MM.1S (cell line): ENCODE measurements at regions not wholly inside any gene's neighbourhood (a gene's known extent, or its start where the extent isn't known, plus 50 kb on each side); places are given as distances from the start of the nearest gene placed in this dataset.

Experiments used
- DNase-seq: peaks from one replicate; pipeline ENCODE4 v3.0.0-alpha.2; 2015
- H2AFZ ChIP-seq: fragments of 300-600 bp; sonication (generic); 2 replicates; pipeline ENCODE4 v1.6.0; 2016; ENCODE audit warnings: antibody characterized with exemption, low read length
- H3F3A ChIP-seq: fragments of 300-600 bp; sonication (generic); 2 replicates; pipeline ENCODE4 v1.6.1; 2016; ENCODE audit warnings: mild to moderate bottlenecking, antibody characterized with exemption, low read length, moderate library complexity, mixed read lengths; ENCODE audit not compliant: insufficient read depth
- H3K27ac ChIP-seq: fragments of 300-600 bp; sonication (generic); 2 replicates; pipeline ENCODE4 v1.5.1; 2016; ENCODE audit warnings: mild to moderate bottlenecking, low read length
- H3K27me3 ChIP-seq: fragments of 300-600 bp; sonication (generic); replicated peaks from 2 replicates; pipeline ENCODE4 v1.6.0; 2016; ENCODE audit warnings: low read length; ENCODE audit not compliant: insufficient read depth
- H3K36me3 ChIP-seq: fragments of 300-600 bp; sonication (generic); replicated peaks from 2 replicates; pipeline ENCODE4 v1.6.1; 2016; ENCODE audit warnings: mild to moderate bottlenecking, low read length, mixed read lengths; ENCODE audit not compliant: insufficient read depth
- H3K4me1 ChIP-seq: fragments of 300-600 bp; sonication (generic); 2 replicates; pipeline ENCODE4 v1.6.1; 2016; ENCODE audit warnings: low read length, mixed read lengths
- H3K4me2 ChIP-seq: fragments of 300-600 bp; sonication (generic); 2 replicates; pipeline ENCODE4 v1.6.0; 2016; ENCODE audit warnings: low read depth, low read length
- H3K4me3 ChIP-seq: fragments of 300-600 bp; sonication (generic); 2 replicates; pipeline ENCODE4 v1.5.1; 2016; ENCODE audit warnings: low read length, mixed read lengths
- H3K79me2 ChIP-seq: fragments of 300-600 bp; sonication (generic); 2 replicates; pipeline ENCODE4 v1.6.1; 2016; ENCODE audit warnings: mixed run types, low read length, mixed read lengths
- H3K9ac ChIP-seq: fragments of 300-600 bp; sonication (generic); 2 replicates; pipeline ENCODE4 v1.6.1; 2016; ENCODE audit warnings: low read length, mixed read lengths
- H3K9me2 ChIP-seq: fragments of 300-600 bp; sonication (generic); replicated peaks from 2 replicates; pipeline ENCODE4 v1.6.1; 2016; ENCODE audit warnings: mild to moderate bottlenecking, low read length, mixed read lengths; ENCODE audit not compliant: insufficient read depth
- H3K9me3 ChIP-seq: fragments of 300-600 bp; sonication (generic); replicated peaks from 2 replicates; pipeline ENCODE4 v1.6.1; 2016; ENCODE audit warnings: mild to moderate bottlenecking, low read length, mixed read lengths; ENCODE audit not compliant: insufficient read depth
- H4K20me1 ChIP-seq: fragments of 300-600 bp; sonication (generic); 2 replicates; pipeline ENCODE4 v1.6.1; 2016; ENCODE audit warnings: mild to moderate bottlenecking, low read length, moderate library complexity, mixed read lengths; ENCODE audit not compliant: insufficient read depth
- CTCF ChIP-seq: fragments of 300-600 bp; sonication (generic); IDR thresholded peaks from 2 replicates; pipeline ENCODE4 v1.5.1; 2016; ENCODE audit warnings: antibody characterized with exemption, low read length, mixed read lengths
- EZH2 ChIP-seq: fragments of 300-600 bp; sonication (generic); optimal IDR thresholded peaks from 2 replicates; pipeline ENCODE3; 2017; ENCODE audit warnings: low read depth, mild to moderate bottlenecking, antibody characterized with exemption, low read length, mixed read lengths
- EZH2phosphoT487 ChIP-seq: fragments of 300-600 bp; sonication (generic); IDR thresholded peaks from 2 replicates; pipeline ENCODE4 v1.6.1; 2018; ENCODE audit warnings: antibody characterized with exemption, low read length

GRCh38 chr14:98725191-98725590 lies 546.8 kb downstream of the BCL11B start:
- Histone ChIP-seq H3K4me1 (peaks cover 32% of the 10 kb centered on the region), H4K20me1 (no peaks in the 10 kb centered on the region), H3K9me2 (no peaks in the 10 kb centered on the region), H3K79me2 (no peaks in the 10 kb centered on the region), H2AFZ (0 out of 2 replicates have a peak overlapping the region, but pooled peaks have one; percentile 35), H3K27ac (peak overlapping the region; percentile 55; the same call in 1 of the 2 replicates), H3K9me3 (no peaks in the 10 kb centered on the region), H3K4me2 (peak overlapping the region; percentile 58; the same call in 1 of the 2 replicates), H3K9ac (no peak overlapping the region), H3K4me3 (no peak overlapping the region), H3K36me3 (no peaks in the 10 kb centered on the region), H3F3A (peaks cover 4% of the 10 kb centered on the region), H3K27me3 (no peaks in the 10 kb centered on the region)
- TF ChIP-seq EZH2phosphoT487, result no peak
- TF ChIP-seq CTCF, result no peak
- no peak for TF ChIP-seq EZH2
- peak; percentile 60 for DNase-seq

GRCh38 chr14:98725676-98726075 lies 546.3 kb downstream of the BCL11B start:
- Histone ChIP-seq H3K4me2 (peak overlapping the region; percentile 58; the same call in 1 of the 2 replicates), H3K9me2 (no peaks in the 10 kb centered on the region)

DNA sequence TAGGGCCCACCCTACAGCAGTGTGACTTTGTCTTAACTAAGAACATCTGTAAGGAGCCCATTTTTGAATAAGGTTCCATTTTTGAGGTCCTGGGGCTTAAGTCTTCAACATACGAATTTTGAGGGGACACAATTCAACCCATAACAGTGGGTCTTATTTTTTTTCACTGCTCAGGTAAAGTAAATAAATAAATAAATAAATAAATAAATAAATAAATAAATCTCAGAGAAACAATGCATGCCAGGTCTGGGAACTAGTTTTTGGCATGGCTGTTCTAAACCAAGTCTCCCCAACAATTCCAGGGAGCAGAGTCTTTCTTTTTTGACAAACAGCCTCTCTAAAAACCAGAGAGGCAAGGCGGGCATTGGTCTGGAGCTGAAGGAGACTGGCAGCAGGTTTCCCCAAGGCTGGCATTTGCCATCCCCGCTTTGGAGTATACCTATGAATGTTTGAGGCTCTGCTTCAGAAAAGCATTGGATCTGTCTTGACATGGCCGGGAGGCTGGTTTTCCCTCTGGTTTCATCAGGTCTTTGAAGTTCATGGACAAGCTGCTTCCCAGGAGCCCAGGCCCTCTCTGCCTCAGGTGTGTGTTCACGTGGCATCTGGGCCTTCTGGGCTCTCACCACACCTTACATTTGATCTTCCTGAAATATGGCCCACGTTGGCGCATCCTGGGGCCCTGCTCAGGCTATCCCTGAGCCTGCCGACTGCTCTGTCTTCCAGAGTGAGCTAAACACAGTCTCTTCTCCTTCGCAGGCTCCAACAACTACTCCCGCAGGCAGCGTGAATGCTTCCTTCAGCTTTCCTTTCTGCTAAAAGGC lies 545.2 kb downstream of the BCL11B start:
- Histone ChIP-seq H3F3A (no peaks in the 10 kb centered on the region), H3K4me3 (no peak overlapping the region), H3K4me2 (no peak overlapping the region), H3K9ac (no peak overlapping the region), H3K79me2 (no peaks in the 10 kb centered on the region), H3K27ac (no peak overlapping the region), H3K27me3 (no peaks in the 10 kb centered on the region), H3K9me2 (no peaks in the 10 kb centered on the region), H3K36me3 (no peaks in the 10 kb centered on the region), H3K9me3 (no peaks in the 10 kb centered on the region), H4K20me1 (no peaks in the 10 kb centered on the region), H2AFZ (no peak overlapping the region), H3K4me1 (peaks cover 22% of the 10 kb centered on the region)
- DNase-seq, result no peak
- TF ChIP-seq EZH2phosphoT487 (no peak), EZH2 (no peak), CTCF (no peak)

More at GRCh38 chr14:98725676-98726075, 546.3 kb downstream of the BCL11B start:
- H4K20me1 ChIP-seq, result no peaks in the 10 kb centered on the region
- H3K36me3 ChIP-seq, result no peaks in the 10 kb centered on the region
- no peaks in the 10 kb centered on the region for H3K79me2 ChIP-seq
- no peaks in the 10 kb centered on the region for H3K27me3 ChIP-seq
- no peak for DNase-seq
- TF ChIP-seq EZH2 (no peak), EZH2phosphoT487 (no peak), CTCF (no peak)
- H3K4me1 ChIP-seq, result peaks cover 28% of the 10 kb centered on the region
- H3K27ac ChIP-seq, result peak overlapping the region; percentile 55; the same call in 1 of the 2 replicates
- H3K4me3 ChIP-seq, result no peak overlapping the region
- no peaks in the 10 kb centered on the region for H3K9me3 ChIP-seq
- no peak overlapping the region for H3K9ac ChIP-seq
- H3F3A ChIP-seq, result peaks cover 4% of the 10 kb centered on the region
- 0 out of 2 replicates have a peak overlapping the region, but pooled peaks have one; percentile 4 for H2AFZ ChIP-seq
